CD14-positive monocyte (primary cell): ENCODE measurements at regions not wholly inside any gene's neighbourhood (a gene's known extent, or its start where the extent isn't known, plus 50 kb on each side); places are given as distances from the start of the nearest gene placed in this dataset.

Experiments
- DNase-seq, 3 donors: peaks; one replicate each; pipeline ENCODE4 v3.0.0-alpha.2; 2011 to 2022
- H2AFZ ChIP-seq: 2 replicates; pipeline ENCODE4 v1.6.0; 2012; ENCODE audit warnings: mild to moderate bottlenecking, low read depth, low read length, inconsistent platforms; ENCODE audit not compliant: insufficient read depth, poor library complexity, severe bottlenecking
- H3K27ac ChIP-seq, 2 donors: 1 replicate in 1 of 2; 2 replicates in 1 of 2; pipeline ENCODE4 v1.5.1; 2012 to 2013; ENCODE audit warnings: low read length in 2 of 2, control low read depth in 1 of 2, inconsistent platforms in 1 of 2, low read depth in 1 of 2, mild to moderate bottlenecking in 1 of 2
- H3K27me3 ChIP-seq, 2 donors: one replicate each; pipeline versions ENCODE4 v1.6.0 to v1.6.1; 2011 to 2013; ENCODE audit warnings: low read length in 2 of 2; ENCODE audit not compliant: control insufficient read depth in 2 of 2, insufficient read depth in 2 of 2
- H3K36me3 ChIP-seq, 2 donors: replicated peaks in 1 of 2; 1 replicate in 1 of 2; 2 replicates in 1 of 2; pipeline versions ENCODE4 v1.5.1 to v1.6.1; 2012 to 2013; ENCODE audit warnings: low read length in 2 of 2, control low read depth in 1 of 2, inconsistent platforms in 1 of 2, mild to moderate bottlenecking in 1 of 2; ENCODE audit not compliant: insufficient read depth in 2 of 2, control insufficient read depth in 1 of 2
- H3K4me1 ChIP-seq, 2 donors: 1 replicate in 1 of 2; 2 replicates in 1 of 2; pipeline versions ENCODE4 v1.5.1 to v1.6.1; 2012 to 2013; ENCODE audit warnings: low read length in 2 of 2, control low read depth in 1 of 2, inconsistent platforms in 1 of 2, mild to moderate bottlenecking in 1 of 2, moderate library complexity in 1 of 2; ENCODE audit not compliant: insufficient read depth in 2 of 2, control insufficient read depth in 1 of 2
- H3K4me2 ChIP-seq: replicated peaks from 2 replicates; pipeline ENCODE3; 2012; ENCODE audit warnings: low read length, moderate library complexity, mild to moderate bottlenecking; ENCODE audit not compliant: poor library complexity, severe bottlenecking; ENCODE audit errors: extremely low read depth
- H3K4me3 ChIP-seq, 3 experiments: fragments of 200-600 bp in 1 of 3; sonication (generic) in 1 of 3; replicated peaks in 1 of 3; 1 replicate in 2 of 3; 2 replicates in 1 of 3; pipeline ENCODE4 v1.5.1; 2011 to 2013; ENCODE audit warnings: low read length in 3 of 3, mild to moderate bottlenecking in 3 of 3, control low read depth in 2 of 3, low read depth in 2 of 3, inconsistent platforms in 1 of 3, moderate library complexity in 1 of 3
- H3K79me2 ChIP-seq: 2 replicates; pipeline ENCODE4 v1.6.0; 2012; ENCODE audit warnings: mild to moderate bottlenecking, control low read depth, inconsistent platforms, low read length, moderate library complexity; ENCODE audit not compliant: insufficient read depth
- H3K9ac ChIP-seq: 2 replicates; pipeline ENCODE4 v1.6.0; 2017; ENCODE audit warnings: low read length, mild to moderate bottlenecking; ENCODE audit not compliant: insufficient read depth, poor library complexity, severe bottlenecking
- H3K9me3 ChIP-seq, 2 donors: replicated peaks in 1 of 2; 1 replicate in 1 of 2; 2 replicates in 1 of 2; pipeline versions ENCODE4 v1.5.1 to v1.6.1; 2012 to 2013; ENCODE audit warnings: low read length in 2 of 2, control low read depth in 1 of 2; ENCODE audit not compliant: control insufficient read depth in 1 of 2, insufficient read depth in 1 of 2
- H4K20me1 ChIP-seq: 2 replicates; pipeline ENCODE4 v1.6.0; 2012; ENCODE audit warnings: mild to moderate bottlenecking, low read length, control low read depth, moderate library complexity; ENCODE audit not compliant: insufficient read depth
- H3K27ac Mint-ChIP-seq, 7 donors: one replicate each; pipeline ENCODE4 v1.8.0; 2020; ENCODE audit warnings: mild to moderate bottlenecking in 7 of 7, mixed read lengths in 7 of 7, moderate library complexity in 6 of 7, inconsistent platforms in 2 of 7
- H3K27me3 Mint-ChIP-seq, 3 donors: one replicate each; pipeline ENCODE4 v1.8.0; 2021 to 2022; ENCODE audit warnings: low read depth in 3 of 3, mild to moderate bottlenecking in 3 of 3, mixed read lengths in 3 of 3, moderate library complexity in 3 of 3, inconsistent platforms in 1 of 3
- H3K36me3 Mint-ChIP-seq, 2 donors: one replicate each; pipeline ENCODE4 v1.8.0; 2020; ENCODE audit warnings: mixed read lengths in 2 of 2, inconsistent platforms in 1 of 2, mild to moderate bottlenecking in 1 of 2
- H3K4me1 Mint-ChIP-seq: one replicate; pipeline ENCODE4 v1.8.0; 2020; ENCODE audit warnings: mild to moderate bottlenecking, mixed read lengths
- H3K4me3 Mint-ChIP-seq, 2 donors: one replicate each; pipeline ENCODE4 v1.8.0; 2020; ENCODE audit warnings: mild to moderate bottlenecking in 2 of 2, mixed read lengths in 2 of 2, moderate library complexity in 1 of 2
- H3K9me3 Mint-ChIP-seq, 7 donors: one replicate each; pipeline ENCODE4 v1.8.0; 2020 to 2022; ENCODE audit warnings: mixed read lengths in 7 of 7, mild to moderate bottlenecking in 6 of 7, moderate library complexity in 6 of 7, inconsistent platforms in 2 of 7
- CTCF ChIP-seq: fragments of 200-600 bp; IDR thresholded peaks from one replicate; pipeline ENCODE4 v1.8.0; 2022; ENCODE audit warnings: antibody characterized with exemption, mild to moderate bottlenecking
- WGBS: methylation state at CpG from one replicate; pipeline ENCODE4 v1.1.5; 2013; ENCODE audit warnings: missing lambda C conversion rate; ENCODE audit not compliant: insufficient coverage; 5-methylcytosine and 5-hydroxymethylcytosine counted together
- intact Hi-C, 2 donors: fragments of 100-400 bp; cut with micrococcal nuclease; formaldehyde crosslinking; loops; one replicate each; pipeline versions ENCODE4 v1.15.0 to v1.15.1; 2023

- Mint-ChIP-seq H3K4me3 (no peak overlapping the region), H3K4me1 (no peaks in the 10 kb centered on the region), H3K27me3 (peaks cover 0 to 6% (median 5%) of the 10 kb centered on the region in 3 donors), H3K9me3 (peaks cover 0 to 3% (median 0%) of the 10 kb centered on the region in 7 donors), H3K36me3 (no peaks in the 10 kb centered on the region), H3K27ac (no peak overlapping the region)
- DNase-seq = no peak
- Histone ChIP-seq H3K79me2 (no peaks in the 10 kb centered on the region), H3K4me1 (no peaks in the 10 kb centered on the region), H2AFZ (no peak overlapping the region), H3K27me3 (no peaks in the 10 kb centered on the region), H3K9ac (no peak overlapping the region), H3K4me2 (no peak overlapping the region), H4K20me1 (no peaks in the 10 kb centered on the region), H3K9me3 (no peaks in the 10 kb centered on the region), H3K4me3 (no peak overlapping the region), H3K36me3 (no peaks in the 10 kb centered on the region), H3K27ac (no peak overlapping the region)
- no peak for TF ChIP-seq CTCF
- 100% methylated on average over 7 of the region's 7 CpGs for WGBS
- intact Hi-C loops = no loop called here
Measured at GRCh38 chr10:111148440-111148839, 71.6 kb downstream of the ADRA2A start.

- no peak overlapping the region for H3K27ac Mint-ChIP-seq
- no peak overlapping the region for H3K9ac ChIP-seq
- TF ChIP-seq CTCF = no peak
- no peaks in the 10 kb centered on the region for H3K27me3 ChIP-seq
- no peak overlapping the region for H2AFZ ChIP-seq
- H3K79me2 ChIP-seq = no peaks in the 10 kb centered on the region
- H3K9me3 Mint-ChIP-seq = peaks cover 0 to 5% (median 0%) of the 10 kb centered on the region in 7 donors
- H3K36me3 Mint-ChIP-seq = no peaks in the 10 kb centered on the region
- no peak overlapping the region for H3K4me3 Mint-ChIP-seq
- WGBS = 81% methylated on average over 7 of the region's 7 CpGs
- H3K9me3 ChIP-seq = no peaks in the 10 kb centered on the region
- no peak overlapping the region for H3K4me3 ChIP-seq
- no peak for DNase-seq
- no peaks in the 10 kb centered on the region for H3K4me1 ChIP-seq
- intact Hi-C loops = no loop called here
- H3K4me1 Mint-ChIP-seq = no peaks in the 10 kb centered on the region
- H3K27ac ChIP-seq = no peak overlapping the region
- H3K36me3 ChIP-seq = no peaks in the 10 kb centered on the region
- H3K27me3 Mint-ChIP-seq = peaks cover 3 to 6% (median 5%) of the 10 kb centered on the region in 3 donors
- no peaks in the 10 kb centered on the region for H4K20me1 ChIP-seq
- H3K4me2 ChIP-seq = no peak overlapping the region
Measured at GRCh38 chr10:111150691-111151090, 73.9 kb downstream of the ADRA2A start.
